GM21367 (cell line): ENCODE measurements at regions not wholly inside any gene's neighbourhood (a gene's known extent, or its start where the extent isn't known, plus 50 kb on each side); places are given as distances from the start of the nearest gene placed in this dataset.
"Not testable (repeated sequence)": the region's sequence is repeated elsewhere in the genome, so short reads cannot be mapped to it uniquely, and the experiment has no call there.

Source experiments
- ATAC-seq: cut with Tn5 transposase; IDR thresholded peaks from one replicate; pipeline ENCODE4 v1.9.1; 2021; ENCODE audit not compliant: unreplicated experiment

- not testable (repeated sequence) for ATAC-seq
These were observed 63.3 kb upstream of the FRG2B start for GRCh38 chr10:133689897-133690296.

DNA sequence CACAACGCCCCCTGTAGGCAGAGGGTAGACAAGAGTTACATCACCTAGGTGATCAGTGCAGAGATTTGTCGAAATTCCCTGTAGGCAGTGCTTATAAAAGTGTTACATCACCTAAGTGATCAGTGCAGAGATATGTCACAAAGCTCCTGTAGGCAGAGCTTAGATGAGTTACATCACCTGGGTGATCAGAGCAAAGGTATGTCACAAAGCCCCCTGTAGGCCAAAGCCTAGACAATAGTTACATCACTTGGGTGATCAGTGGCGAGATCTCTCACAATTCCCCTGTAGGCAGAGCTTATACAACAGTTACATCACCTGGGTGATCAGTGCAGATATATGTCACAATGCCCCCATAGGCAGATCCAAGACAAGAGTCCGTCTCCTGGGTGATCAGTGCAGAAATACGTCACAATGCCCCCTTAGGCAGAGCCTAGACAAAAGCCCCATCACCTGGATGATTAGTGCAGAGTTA, 61.9 kb upstream of the FRG2B start:
- ATAC-seq: peak; percentile 14

GRCh38 chr10:133687689-133688440, 61.3 kb upstream of the FRG2B start:
- peak; percentile 52 for ATAC-seq

GRCh38 chr10:133686992-133687391, 60.4 kb upstream of the FRG2B start:
- ATAC-seq: not testable (repeated sequence)
